Lung (tissue), 11 donors: ENCODE measurements at regions not wholly inside any gene's neighbourhood (a gene's known extent, or its start where the extent isn't known, plus 50 kb on each side); places are given as distances from the start of the nearest gene placed in this dataset.

ENCODE experiments used
- ATAC-seq: fragments of 200-7000 bp; cut with Tn5 transposase; one replicate; pipeline ENCODE4 v1.9.1; 2020; ENCODE audit warnings: moderate number of reproducible peaks; ENCODE audit not compliant: insufficient read depth, low FRiP score
- DNase-seq, 3 donors: peaks; one replicate each; pipeline ENCODE4 v3.0.0-alpha.2; 2013 to 2017
- H3K27ac ChIP-seq, 2 donors: one replicate each; pipeline ENCODE4 v1.5.1; 2013; ENCODE audit warnings: mild to moderate bottlenecking in 2 of 2, moderate library complexity in 2 of 2, control low read depth in 1 of 2, inconsistent platforms in 1 of 2, low read depth in 1 of 2, low read length in 1 of 2
- H3K27me3 ChIP-seq, 3 donors: one replicate each; pipeline ENCODE4 v1.5.1; 2013; ENCODE audit warnings: low read length in 2 of 3; ENCODE audit not compliant: control insufficient read depth in 3 of 3, insufficient read depth in 3 of 3
- H3K36me3 ChIP-seq, 4 donors: one replicate each; pipeline ENCODE4 v1.5.1; 2013; ENCODE audit warnings: low read length in 4 of 4, mild to moderate bottlenecking in 1 of 4, moderate library complexity in 1 of 4; ENCODE audit not compliant: control insufficient read depth in 4 of 4, insufficient read depth in 4 of 4
- H3K4me1 ChIP-seq, 5 donors: one replicate each; pipeline ENCODE4 v1.5.1; 2013; ENCODE audit warnings: low read length in 5 of 5, mild to moderate bottlenecking in 2 of 5, moderate library complexity in 1 of 5; ENCODE audit not compliant: control insufficient read depth in 5 of 5, insufficient read depth in 5 of 5
- H3K4me3 ChIP-seq: one replicate; pipeline ENCODE4 v1.5.1; 2013; ENCODE audit warnings: mild to moderate bottlenecking, control low read depth, moderate library complexity
- H3K9ac ChIP-seq, 2 donors: one replicate each; pipeline ENCODE4 v1.5.1; 2013; ENCODE audit warnings: low read length in 2 of 2, control low read depth in 1 of 2; ENCODE audit not compliant: insufficient read depth in 1 of 2
- H3K9me3 ChIP-seq, 4 donors: one replicate each; pipeline ENCODE4 v1.5.1; 2013; ENCODE audit warnings: low read length in 3 of 4, mild to moderate bottlenecking in 1 of 4, moderate library complexity in 1 of 4; ENCODE audit not compliant: control insufficient read depth in 4 of 4, insufficient read depth in 3 of 4
- CTCF ChIP-seq: IDR thresholded peaks from 2 replicates; pipeline ENCODE4 v1.5.1; 2012; ENCODE audit warnings: mild to moderate bottlenecking; ENCODE audit errors: control extremely low read depth, extremely low read depth
- WGBS, 2 donors: extraction: QIAGEN DNeasy Blood & Tissue Kit; methylation state at CpG; one replicate each; pipeline ENCODE4 v1.1.7; 2013; 5-methylcytosine and 5-hydroxymethylcytosine counted together
- donor health status: control.
- donor health status: control.
- donor health status: Bipolar disorder and iron deficiency.
- donor health status: healthy.
- donor health status: DM: yes; HTN: yes; CAD: no.

- TF ChIP-seq CTCF, result no peak
These were observed 201.1 kb downstream of the SAMD5 start for GRCh38 chr6:147709396-147710272.

GRCh38 chr6:147710890-147711289 lies 202.4 kb downstream of the SAMD5 start:
- H3K27ac ChIP-seq, result no peak overlapping the region
- no peaks in the 10 kb centered on the region for H3K27me3 ChIP-seq
- TF ChIP-seq CTCF, result no peak
- 85 to 89% methylated on average over 2 of the region's 2 CpGs for WGBS, 2 donors
- peaks cover 0 to 2% (median 0%) of the 10 kb centered on the region in 4 donors for H3K9me3 ChIP-seq
- H3K4me3 ChIP-seq, result no peak overlapping the region
- peaks cover 0 to 5% (median 0%) of the 10 kb centered on the region in 5 donors for H3K4me1 ChIP-seq
- ATAC-seq (no peak), DNase-seq (no peak)
- H3K36me3 ChIP-seq, result no peaks in the 10 kb centered on the region
- H3K9ac ChIP-seq, result no peak overlapping the region

More at GRCh38 chr6:147709396-147710272, 201.1 kb downstream of the SAMD5 start:
- no peak overlapping the region for H3K9ac ChIP-seq
- WGBS, 2 donors, result 85 to 86% methylated on average over 6 of the region's 6 CpGs
- peaks cover 0 to 5% (median 0%) of the 10 kb centered on the region in 5 donors for H3K4me1 ChIP-seq
- no peak for ATAC-seq
- no peak overlapping the region for H3K4me3 ChIP-seq
- H3K36me3 ChIP-seq, result no peaks in the 10 kb centered on the region
- DNase-seq, result no peak
- H3K27me3 ChIP-seq, result no peaks in the 10 kb centered on the region
- H3K9me3 ChIP-seq, result peaks cover 0 to 2% (median 0%) of the 10 kb centered on the region in 4 donors
- no peak overlapping the region for H3K27ac ChIP-seq

- ATAC-seq (no peak), DNase-seq (no peak)
- H3K9ac ChIP-seq, result no peak overlapping the region
- H3K4me3 ChIP-seq, result no peak overlapping the region
- H3K27me3 ChIP-seq, result no peaks in the 10 kb centered on the region
- TF ChIP-seq CTCF, result no peak
- peaks cover 0 to 2% (median 0%) of the 10 kb centered on the region in 4 donors for H3K9me3 ChIP-seq
- no peak overlapping the region for H3K27ac ChIP-seq
- H3K4me1 ChIP-seq, result peaks cover 0 to 5% (median 0%) of the 10 kb centered on the region in 5 donors
- H3K36me3 ChIP-seq, result no peaks in the 10 kb centered on the region
- WGBS, 2 donors, result 78 to 86% methylated on average over 4 of the region's 4 CpGs
These were observed 203.0 kb downstream of the SAMD5 start for GRCh38 chr6:147711476-147711875.
